Omental fat pad (tissue), 3 donors: ENCODE measurements at regions not wholly inside any gene's neighbourhood (a gene's known extent, or its start where the extent isn't known, plus 50 kb on each side); places are given as distances from the start of the nearest gene placed in this dataset.

Experiments
- ATAC-seq: fragments of 150-250 bp; one replicate; pipeline ENCODE4 v1.9.1; 2016; ENCODE audit warnings: mild to moderate bottlenecking, moderate library complexity; ENCODE audit not compliant: low FRiP score
- DNase-seq: peaks from one replicate; pipeline ENCODE4 v3.0.0-alpha.2; 2019; ENCODE audit warnings: low spot score
- TF ChIP-seq, protein P1 (sequence below), 3 donors: fragments of 450-650 bp; IDR thresholded peaks; one replicate each; pipeline ENCODE4 v1.5.1; 2016 to 2017; ENCODE audit warnings: antibody characterized with exemption in 3 of 3, mild to moderate bottlenecking in 3 of 3, moderate library complexity in 2 of 3

DNA sequence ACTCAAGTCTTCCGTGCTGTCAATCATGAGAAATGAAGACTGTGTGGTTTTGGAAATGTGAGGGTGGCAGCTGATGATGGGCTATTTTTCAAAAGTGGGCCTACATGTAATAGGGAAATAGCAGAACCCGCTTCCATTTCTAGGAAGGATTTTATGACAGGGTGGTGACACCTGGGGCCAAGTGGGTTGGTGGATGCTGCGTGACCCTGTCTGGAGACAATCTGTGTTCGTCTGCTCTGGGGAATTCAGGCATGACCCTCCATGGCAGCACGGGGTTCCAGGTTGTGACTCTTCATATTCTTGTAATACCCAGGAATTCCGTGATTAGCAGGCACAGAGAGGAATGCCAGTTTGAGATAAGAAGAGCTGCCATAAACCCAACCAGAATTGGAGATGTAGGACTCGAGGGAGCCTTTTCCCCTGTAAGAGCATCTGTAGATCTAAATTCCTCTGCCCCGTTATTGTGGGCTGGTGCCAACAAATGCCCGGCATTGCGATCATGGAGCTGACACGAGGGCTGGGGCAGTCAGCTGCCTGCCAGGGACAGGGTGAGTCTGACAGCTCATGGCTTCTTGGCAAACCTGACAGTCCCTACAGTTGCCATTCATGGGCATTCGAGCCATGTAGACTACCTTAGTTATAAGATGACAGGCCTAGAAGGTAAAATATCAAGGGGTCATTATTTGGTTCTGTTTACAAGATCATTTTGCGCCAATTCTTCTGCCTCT is 279.7 kb downstream of the GADD45G start:
- ATAC-seq (no peak), DNase-seq (no peak)
- TF ChIP-seq, protein P1, sequence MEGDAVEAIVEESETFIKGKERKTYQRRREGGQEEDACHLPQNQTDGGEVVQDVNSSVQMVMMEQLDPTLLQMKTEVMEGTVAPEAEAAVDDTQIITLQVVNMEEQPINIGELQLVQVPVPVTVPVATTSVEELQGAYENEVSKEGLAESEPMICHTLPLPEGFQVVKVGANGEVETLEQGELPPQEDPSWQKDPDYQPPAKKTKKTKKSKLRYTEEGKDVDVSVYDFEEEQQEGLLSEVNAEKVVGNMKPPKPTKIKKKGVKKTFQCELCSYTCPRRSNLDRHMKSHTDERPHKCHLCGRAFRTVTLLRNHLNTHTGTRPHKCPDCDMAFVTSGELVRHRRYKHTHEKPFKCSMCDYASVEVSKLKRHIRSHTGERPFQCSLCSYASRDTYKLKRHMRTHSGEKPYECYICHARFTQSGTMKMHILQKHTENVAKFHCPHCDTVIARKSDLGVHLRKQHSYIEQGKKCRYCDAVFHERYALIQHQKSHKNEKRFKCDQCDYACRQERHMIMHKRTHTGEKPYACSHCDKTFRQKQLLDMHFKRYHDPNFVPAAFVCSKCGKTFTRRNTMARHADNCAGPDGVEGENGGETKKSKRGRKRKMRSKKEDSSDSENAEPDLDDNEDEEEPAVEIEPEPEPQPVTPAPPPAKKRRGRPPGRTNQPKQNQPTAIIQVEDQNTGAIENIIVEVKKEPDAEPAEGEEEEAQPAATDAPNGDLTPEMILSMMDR (IDR thresholded peaks at IDR 0.05): no peak

DNA sequence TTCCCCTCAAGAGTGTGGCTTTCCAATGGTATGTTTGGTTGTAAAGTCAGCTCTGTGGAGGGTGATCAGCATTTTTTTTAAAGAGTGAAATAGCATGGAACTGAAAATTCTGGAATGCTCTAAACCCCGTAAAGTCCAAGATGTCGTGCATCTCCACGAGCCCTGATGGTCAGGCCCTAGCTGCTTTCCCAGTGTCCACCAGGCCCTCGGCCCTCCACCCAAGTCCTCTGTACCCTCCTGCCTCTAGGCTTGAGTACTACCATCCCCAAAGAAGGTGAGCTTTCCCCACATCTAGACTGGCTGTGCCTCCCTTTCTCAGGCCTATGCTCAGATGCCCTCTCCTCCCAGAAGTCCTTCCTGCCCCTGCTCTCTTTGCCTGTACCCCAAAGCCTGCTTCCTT is 280.3 kb downstream of the GADD45G start:
- DNase-seq (no peak), ATAC-seq (no peak)
- TF ChIP-seq, protein P1 (IDR thresholded peaks at IDR 0.05): no peak

DNA sequence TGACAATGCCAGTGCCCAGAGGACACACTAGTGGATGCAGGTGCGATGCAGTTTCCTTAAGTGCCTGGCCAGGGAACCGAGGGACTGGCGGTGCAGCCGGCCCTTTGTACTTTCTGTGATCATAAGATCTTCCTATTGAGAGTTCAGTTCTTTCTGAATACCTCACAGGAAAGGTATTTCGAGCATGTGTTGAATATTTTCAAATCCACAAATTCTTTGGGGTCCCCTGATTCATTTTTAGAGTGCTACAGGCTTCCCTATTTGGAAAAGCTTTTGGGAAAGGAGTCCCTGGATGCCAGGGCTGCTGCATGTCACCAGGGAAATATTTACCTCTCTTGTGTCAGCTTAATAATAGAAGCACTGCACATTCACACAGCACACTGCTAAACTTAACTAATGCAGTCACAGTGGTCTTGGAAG is 281.5 kb downstream of the GADD45G start:
- ATAC-seq: no peak
- TF ChIP-seq, protein P1 (IDR thresholded peaks at IDR 0.05): no peak

DNA sequence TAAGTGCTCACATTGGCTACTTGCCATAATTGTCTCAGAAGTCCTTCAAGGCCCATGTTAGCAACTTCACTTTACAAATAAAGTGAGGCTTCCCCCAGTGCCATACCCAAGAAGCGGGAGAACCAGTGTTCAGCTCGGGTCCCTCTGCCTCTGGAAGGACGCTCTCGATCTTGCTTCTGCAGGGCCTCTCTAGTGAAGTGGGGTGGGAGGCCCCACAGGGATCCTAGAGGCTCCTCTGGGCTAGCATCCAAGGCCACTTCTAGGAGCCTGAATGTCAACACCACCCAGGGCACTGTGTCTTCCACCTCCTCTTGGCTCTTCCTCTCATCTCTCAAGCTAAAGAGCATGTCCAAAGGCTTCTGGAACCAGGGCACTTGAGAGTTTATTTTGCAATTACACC is 282.5 kb downstream of the GADD45G start:
- ATAC-seq: no peak
- TF ChIP-seq, protein P1 (IDR thresholded peaks at IDR 0.05): no peak
- DNase-seq: no peak

More for the DNA sequence above, 281.5 kb downstream of the GADD45G start:
- no peak for DNase-seq

DNA sequence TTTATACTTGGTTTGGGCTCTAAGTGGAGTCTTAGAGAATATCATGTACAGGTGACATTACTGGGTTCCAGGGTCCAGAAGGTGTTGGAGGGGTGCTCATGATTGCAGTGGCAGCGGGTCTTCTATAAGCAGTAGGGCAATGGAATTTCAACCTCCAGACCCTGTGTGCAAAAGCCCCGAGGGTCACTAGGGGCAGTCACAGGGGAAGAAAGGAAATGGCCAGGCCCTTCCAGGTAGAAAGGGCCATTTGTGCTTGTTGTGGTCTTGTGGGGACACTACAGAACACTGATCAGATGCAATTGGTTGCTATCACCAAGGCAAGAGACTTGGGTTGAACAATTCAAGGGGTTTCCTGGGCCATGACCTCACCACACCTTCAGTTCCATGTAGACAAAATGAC is 283.4 kb downstream of the GADD45G start:
- TF ChIP-seq, protein P1 (IDR thresholded peaks at IDR 0.05): no peak
- ATAC-seq (no peak), DNase-seq (no peak)

DNA sequence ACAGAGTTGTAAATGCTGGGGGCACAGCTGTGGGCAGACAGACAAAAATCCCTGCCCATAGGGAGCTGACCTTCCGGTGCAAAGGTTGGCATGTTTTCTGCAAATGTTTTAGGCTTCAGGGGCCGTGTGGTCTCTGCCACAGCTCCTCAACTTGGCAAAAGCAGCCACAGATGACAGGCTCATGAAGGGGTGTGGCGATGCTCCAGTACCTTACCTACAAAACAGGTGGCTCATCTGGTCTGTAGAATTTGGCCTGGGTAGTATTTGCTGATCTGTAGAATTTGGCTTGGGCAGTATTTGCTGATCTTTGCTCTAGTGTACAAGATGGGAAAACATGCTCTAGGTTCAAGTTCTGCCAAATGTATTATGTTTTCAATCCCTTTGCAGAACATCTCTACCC is 283.9 kb downstream of the GADD45G start:
- DNase-seq (no peak), ATAC-seq (no peak)
- TF ChIP-seq, protein P1 (IDR thresholded peaks at IDR 0.05): no peak

DNA sequence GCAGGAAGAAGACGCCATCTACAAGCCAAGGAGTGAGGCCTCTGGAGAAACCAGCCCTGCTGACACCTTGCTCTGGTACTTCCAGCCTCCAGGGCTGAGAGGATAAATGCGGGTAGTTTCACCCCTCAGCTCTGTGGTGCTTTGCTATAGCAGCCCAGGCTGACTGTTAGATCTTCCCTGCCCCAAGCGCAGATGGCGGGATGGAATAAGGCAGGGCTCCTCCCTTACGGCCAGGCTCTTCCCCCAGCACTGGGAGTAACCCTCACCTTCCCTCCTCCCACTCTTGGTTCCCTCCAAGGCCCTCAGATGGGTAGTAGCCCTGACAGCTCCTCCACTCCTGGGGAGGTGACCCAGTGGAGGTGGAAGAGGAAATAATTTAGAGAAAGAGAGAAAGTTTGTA is 285.1 kb downstream of the GADD45G start:
- no peak for DNase-seq
- TF ChIP-seq, protein P1 (IDR thresholded peaks at IDR 0.05): no peak
- no peak for ATAC-seq
